ENCODE measurements at regions not wholly inside any gene's neighbourhood (a gene's known extent, or its start where the extent isn't known, plus 50 kb on each side); places are given as distances from the start of the nearest gene placed in this dataset.

- TF ChIP-seq CTCF (IDR thresholded peaks at IDR 0.05): no peak
- Mint-ChIP-seq H3K9me3 (no peaks in the 10 kb centered on the region), H3K4me1 (no peaks in the 10 kb centered on the region), H3K27me3 (ENCODE audit: low read depth, poor library complexity) (no peaks in the 10 kb centered on the region), H3K27ac (no peak overlapping the region), H3K4me3 (no peak overlapping the region), H3K36me3 (ENCODE audit: low read depth) (no peaks in the 10 kb centered on the region)
- DNase-seq: no peak
Measured at GRCh38 chrX:97863261-97863660, 979.6 kb downstream of the RPA4 start.

- no peak for TF ChIP-seq CTCF (IDR thresholded peaks at IDR 0.05)
- no peak overlapping the region for H3K4me3 Mint-ChIP-seq
- no peaks in the 10 kb centered on the region for H3K36me3 Mint-ChIP-seq (ENCODE audit: low read depth)
- H3K9me3 Mint-ChIP-seq: no peaks in the 10 kb centered on the region
- no peaks in the 10 kb centered on the region for H3K27me3 Mint-ChIP-seq (ENCODE audit: low read depth, poor library complexity)
- no peak overlapping the region for H3K27ac Mint-ChIP-seq
- DNase-seq: no peak
- H3K4me1 Mint-ChIP-seq: no peaks in the 10 kb centered on the region
Measured at GRCh38 chrX:97867266-97867665, 983.6 kb downstream of the RPA4 start.

GRCh38 chrX:97876697-97877407 is 993.1 kb downstream of the RPA4 start:
- Mint-ChIP-seq H3K27ac (no peak overlapping the region), H3K36me3 (ENCODE audit: low read depth) (no peaks in the 10 kb centered on the region), H3K9me3 (no peaks in the 10 kb centered on the region), H3K4me3 (no peak overlapping the region), H3K27me3 (ENCODE audit: low read depth, poor library complexity) (peaks cover 9% of the 10 kb centered on the region), H3K4me1 (no peaks in the 10 kb centered on the region)
- no peak for TF ChIP-seq CTCF (IDR thresholded peaks at IDR 0.05)
- DNase-seq: no peak

- DNase-seq: no peak
- Mint-ChIP-seq H3K9me3 (no peaks in the 10 kb centered on the region), H3K4me3 (no peak overlapping the region), H3K36me3 (ENCODE audit: low read depth) (no peaks in the 10 kb centered on the region), H3K4me1 (no peaks in the 10 kb centered on the region), H3K27me3 (ENCODE audit: low read depth, poor library complexity) (peaks cover 9% of the 10 kb centered on the region), H3K27ac (no peak overlapping the region)
- TF ChIP-seq CTCF (IDR thresholded peaks at IDR 0.05): no peak
Measured at GRCh38 chrX:97882306-97882705, 998.6 kb downstream of the RPA4 start.

- no peak for TF ChIP-seq CTCF (IDR thresholded peaks at IDR 0.05)
- peaks cover 18% of the 10 kb centered on the region for H3K9me3 Mint-ChIP-seq
- no peak overlapping the region for H3K27ac Mint-ChIP-seq
- no peaks in the 10 kb centered on the region for H3K4me1 Mint-ChIP-seq
- H3K27me3 Mint-ChIP-seq (ENCODE audit: low read depth, poor library complexity): no peaks in the 10 kb centered on the region
- no peaks in the 10 kb centered on the region for H3K36me3 Mint-ChIP-seq (ENCODE audit: low read depth)
- H3K4me3 Mint-ChIP-seq: no peak overlapping the region
- DNase-seq: no peak
Measured at GRCh38 chrX:97895751-97896150, 1012.0 kb downstream of the RPA4 start.

GRCh38 chrX:97897998-97898397 is 1014.3 kb downstream of the RPA4 start:
- no peak for TF ChIP-seq CTCF (IDR thresholded peaks at IDR 0.05)
- Mint-ChIP-seq H3K27ac (no peak overlapping the region), H3K27me3 (ENCODE audit: low read depth, poor library complexity) (no peaks in the 10 kb centered on the region), H3K4me1 (no peaks in the 10 kb centered on the region), H3K36me3 (ENCODE audit: low read depth) (no peaks in the 10 kb centered on the region), H3K9me3 (peaks cover 2% of the 10 kb centered on the region), H3K4me3 (no peak overlapping the region)
- no peak for DNase-seq

Measured in nephron progenitor cell (in vitro differentiated cells).